GM12864 (cell line): ENCODE measurements at regions not wholly inside any gene's neighbourhood (a gene's known extent, or its start where the extent isn't known, plus 50 kb on each side); places are given as distances from the start of the nearest gene placed in this dataset.

Experiments used
- DNase-seq: peaks from one replicate; pipeline ENCODE4 v3.0.0-alpha.2; 2011; ENCODE audit warnings: low read depth
- H3K4me3 ChIP-seq: 2 replicates; pipeline ENCODE4 v1.5.1; 2011; ENCODE audit warnings: mild to moderate bottlenecking, low read depth, low read length, control low read depth
- TF ChIP-seq, protein P1 (sequence below): IDR thresholded peaks from 2 replicates; pipeline ENCODE4 v1.5.1; 2011; ENCODE audit warnings: low read depth, mild to moderate bottlenecking, moderate library complexity, low read length, control low read depth, inconsistent platforms; ENCODE audit errors: missing control alignments

DNA sequence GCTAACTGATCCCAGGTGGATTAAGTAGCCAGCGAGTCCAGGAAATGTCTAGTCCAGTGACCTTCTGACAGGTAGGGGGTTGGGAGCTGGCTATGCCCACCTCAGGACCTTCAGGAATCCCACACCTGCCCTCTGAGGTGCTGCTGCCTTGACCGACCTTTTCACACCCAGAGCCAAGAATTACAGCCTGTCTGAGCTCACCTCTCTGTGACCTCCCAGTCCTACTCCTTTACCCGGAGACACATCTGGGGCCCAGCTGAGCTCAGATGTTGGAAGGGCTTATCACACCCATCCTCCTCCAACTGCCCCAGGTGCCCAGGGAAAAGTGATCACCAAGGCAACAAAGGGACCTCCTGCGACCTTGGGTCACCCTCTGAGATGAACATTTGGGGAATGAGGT lies 413.3 kb upstream of the TNP1 start:
- TF ChIP-seq, protein P1, sequence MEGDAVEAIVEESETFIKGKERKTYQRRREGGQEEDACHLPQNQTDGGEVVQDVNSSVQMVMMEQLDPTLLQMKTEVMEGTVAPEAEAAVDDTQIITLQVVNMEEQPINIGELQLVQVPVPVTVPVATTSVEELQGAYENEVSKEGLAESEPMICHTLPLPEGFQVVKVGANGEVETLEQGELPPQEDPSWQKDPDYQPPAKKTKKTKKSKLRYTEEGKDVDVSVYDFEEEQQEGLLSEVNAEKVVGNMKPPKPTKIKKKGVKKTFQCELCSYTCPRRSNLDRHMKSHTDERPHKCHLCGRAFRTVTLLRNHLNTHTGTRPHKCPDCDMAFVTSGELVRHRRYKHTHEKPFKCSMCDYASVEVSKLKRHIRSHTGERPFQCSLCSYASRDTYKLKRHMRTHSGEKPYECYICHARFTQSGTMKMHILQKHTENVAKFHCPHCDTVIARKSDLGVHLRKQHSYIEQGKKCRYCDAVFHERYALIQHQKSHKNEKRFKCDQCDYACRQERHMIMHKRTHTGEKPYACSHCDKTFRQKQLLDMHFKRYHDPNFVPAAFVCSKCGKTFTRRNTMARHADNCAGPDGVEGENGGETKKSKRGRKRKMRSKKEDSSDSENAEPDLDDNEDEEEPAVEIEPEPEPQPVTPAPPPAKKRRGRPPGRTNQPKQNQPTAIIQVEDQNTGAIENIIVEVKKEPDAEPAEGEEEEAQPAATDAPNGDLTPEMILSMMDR: no peak
- H3K4me3 ChIP-seq: no peak overlapping the region
- no peak for DNase-seq

GRCh38 chr2:217271813-217272212 lies 411.9 kb upstream of the TNP1 start:
- TF ChIP-seq, protein P1: no peak
- DNase-seq: no peak
- H3K4me3 ChIP-seq: no peak overlapping the region

DNA sequence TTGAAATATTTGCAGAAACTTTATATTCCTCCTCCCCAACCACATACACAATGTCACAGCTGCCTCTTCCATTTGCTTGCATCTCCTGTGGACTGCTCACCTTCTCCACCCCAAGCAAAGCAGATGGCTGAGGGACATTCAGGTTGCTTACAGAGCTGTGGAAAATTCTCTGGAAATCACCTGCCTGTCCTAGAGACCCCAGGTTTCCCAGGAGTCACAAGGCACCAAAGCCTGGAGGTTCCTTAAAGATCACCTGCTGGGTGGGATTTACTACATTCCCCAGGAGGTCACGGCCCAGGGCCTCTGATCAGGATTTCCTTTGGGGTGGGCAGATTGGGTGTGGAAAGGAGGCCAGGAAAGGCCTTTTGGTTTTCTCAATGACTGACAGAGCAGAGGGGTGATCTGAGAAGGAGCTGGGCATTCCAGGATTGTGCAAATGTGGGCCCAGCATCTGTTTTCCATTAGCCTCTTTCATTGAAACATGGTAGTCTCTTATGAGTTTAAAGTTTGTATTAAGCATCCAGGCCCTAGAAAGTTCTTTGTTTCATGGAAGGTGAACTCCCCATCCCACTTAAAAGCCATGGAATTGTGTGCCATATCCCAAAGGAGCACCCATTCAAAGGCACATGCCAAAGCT lies 410.7 kb upstream of the TNP1 start:
- no peak for DNase-seq
- no peak overlapping the region for H3K4me3 ChIP-seq
- TF ChIP-seq, protein P1: no peak

- no peak overlapping the region for H3K4me3 ChIP-seq
- TF ChIP-seq, protein P1: no peak
- DNase-seq: no peak
Measured at GRCh38 chr2:217269701-217270484, 410.0 kb upstream of the TNP1 start.

DNA sequence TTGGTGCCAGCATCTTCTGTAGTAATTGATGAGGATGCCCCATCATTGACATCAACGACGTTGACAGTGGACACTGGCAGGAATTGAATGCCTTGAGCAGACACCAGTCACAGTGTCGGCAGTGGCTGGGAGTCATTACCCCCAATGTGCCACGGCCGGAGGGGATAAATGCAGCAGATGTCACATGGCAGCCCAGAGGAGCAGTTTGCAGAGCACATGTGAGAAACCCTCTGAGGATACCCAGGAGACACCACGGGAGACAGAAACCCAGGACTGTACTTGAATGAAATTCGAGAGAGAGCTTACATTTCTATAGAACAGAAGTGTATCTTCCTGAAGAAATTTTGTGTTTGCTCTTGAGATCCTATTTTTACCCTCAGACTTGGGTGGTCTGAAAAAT lies 409.1 kb upstream of the TNP1 start:
- no peak for DNase-seq
- TF ChIP-seq, protein P1: no peak
- no peak overlapping the region for H3K4me3 ChIP-seq

- DNase-seq: no peak
- H3K4me3 ChIP-seq: no peak overlapping the region
- TF ChIP-seq, protein P1: no peak
Measured at GRCh38 chr2:217267758-217268157, 407.9 kb upstream of the TNP1 start.
